Vagina (tissue), 2 donors: ENCODE measurements at regions not wholly inside any gene's neighbourhood (a gene's known extent, or its start where the extent isn't known, plus 50 kb on each side); places are given as distances from the start of the nearest gene placed in this dataset.

Source experiments
- CTCF ChIP-seq, 3 experiments: fragments of 450-650 bp in 2 of 3; fragments of 200-600 bp in 1 of 3; sonication (generic) in 1 of 3; IDR thresholded peaks; one replicate each; pipeline ENCODE4 v1.5.1; 2017 to 2019; ENCODE audit warnings: antibody characterized with exemption in 3 of 3, mild to moderate bottlenecking in 2 of 3, moderate library complexity in 2 of 3
- POLR2A ChIP-seq, 2 donors: fragments of 450-650 bp; IDR thresholded peaks; one replicate each; pipeline ENCODE4 v1.6.1; 2017; ENCODE audit warnings: antibody characterized with exemption in 2 of 2, mild to moderate bottlenecking in 2 of 2, moderate library complexity in 2 of 2
- POLR2AphosphoS5 ChIP-seq, 2 donors: sonication (generic); formaldehyde crosslinking; IDR thresholded peaks; one replicate each; pipeline ENCODE4 v1.9.0; 2017; ENCODE audit warnings: antibody characterized with exemption in 2 of 2, mild to moderate bottlenecking in 2 of 2, low read depth in 1 of 2; ENCODE audit not compliant: insufficient read depth in 1 of 2

GRCh38 chrX:830532-830931 lies 199.9 kb downstream of the SHOX start:
- TF ChIP-seq CTCF (IDR thresholded peaks at IDR 0.05) (no peak), POLR2AphosphoS5 (IDR thresholded peaks at IDR 0.05; ENCODE audit: insufficient read depth in 1 of 2, low read depth in 1 of 2) (no peak), POLR2A (IDR thresholded peaks at IDR 0.05) (no peak)
